Uterus (tissue), 3 donors: ENCODE measurements at regions not wholly inside any gene's neighbourhood (a gene's known extent, or its start where the extent isn't known, plus 50 kb on each side); places are given as distances from the start of the nearest gene placed in this dataset.

Source experiments
- DNase-seq, 2 donors: peaks; one replicate each; pipeline ENCODE4 v3.0.0-alpha.2; 2019 to 2020
- H3K27ac ChIP-seq, 2 donors: fragments of 200-600 bp; sonication (generic); 1 replicate in 1 of 2; 2 replicates in 1 of 2; pipeline ENCODE4 v1.5.1; 2016 to 2018
- H3K27me3 ChIP-seq, 2 donors: fragments of 200-600 bp; sonication (generic); one replicate each; pipeline ENCODE4 v1.5.1; 2018 to 2019; ENCODE audit warnings: control low read depth in 1 of 2
- H3K36me3 ChIP-seq, 2 donors: fragments of 200-600 bp; sonication (generic); one replicate each; pipeline ENCODE4 v1.5.1; 2019; ENCODE audit warnings: control low read depth in 1 of 2
- H3K4me1 ChIP-seq, 2 donors: fragments of 200-600 bp; sonication (generic); one replicate each; pipeline ENCODE4 v1.5.1; 2018 to 2019; ENCODE audit warnings: control low read depth in 1 of 2
- H3K4me3 ChIP-seq, 2 donors: fragments of 200-600 bp; sonication (generic); 1 replicate in 1 of 2; 2 replicates in 1 of 2; pipeline ENCODE4 v1.5.1; 2018 to 2019; ENCODE audit warnings: mild to moderate bottlenecking in 1 of 2
- H3K9me3 ChIP-seq, 2 donors: fragments of 200-600 bp; sonication (generic); one replicate each; pipeline ENCODE4 v1.5.1; 2019; ENCODE audit warnings: control low read depth in 1 of 2
- POLR2A ChIP-seq, 2 donors: fragments of 450-650 bp; IDR thresholded peaks; one replicate each; pipeline ENCODE4 v1.6.1; 2016; ENCODE audit warnings: antibody characterized with exemption in 2 of 2, mild to moderate bottlenecking in 1 of 2, moderate library complexity in 1 of 2
- intact Hi-C: fragments of 100-400 bp; cut with DNase I; formaldehyde crosslinking; loops from one replicate; pipeline ENCODE4 v1.15.1; 2023; ENCODE audit warnings: low total_unique reads
- TF ChIP-seq, protein P1 (sequence below), 4 experiments: fragments of 200-600 bp in 2 of 4; fragments of 450-650 bp in 2 of 4; sonication (generic) in 2 of 4; IDR thresholded peaks; one replicate each; pipeline ENCODE4 v1.5.1; 2016 to 2019; ENCODE audit warnings: antibody characterized with exemption in 4 of 4, mild to moderate bottlenecking in 2 of 4, moderate library complexity in 1 of 4
- donor health status: DM: yes; HTN: yes; CAD: no.

GRCh38 chr5:4424895-4425294 lies 715.2 kb upstream of the ADAMTS16 start:
- TF ChIP-seq, protein P1, sequence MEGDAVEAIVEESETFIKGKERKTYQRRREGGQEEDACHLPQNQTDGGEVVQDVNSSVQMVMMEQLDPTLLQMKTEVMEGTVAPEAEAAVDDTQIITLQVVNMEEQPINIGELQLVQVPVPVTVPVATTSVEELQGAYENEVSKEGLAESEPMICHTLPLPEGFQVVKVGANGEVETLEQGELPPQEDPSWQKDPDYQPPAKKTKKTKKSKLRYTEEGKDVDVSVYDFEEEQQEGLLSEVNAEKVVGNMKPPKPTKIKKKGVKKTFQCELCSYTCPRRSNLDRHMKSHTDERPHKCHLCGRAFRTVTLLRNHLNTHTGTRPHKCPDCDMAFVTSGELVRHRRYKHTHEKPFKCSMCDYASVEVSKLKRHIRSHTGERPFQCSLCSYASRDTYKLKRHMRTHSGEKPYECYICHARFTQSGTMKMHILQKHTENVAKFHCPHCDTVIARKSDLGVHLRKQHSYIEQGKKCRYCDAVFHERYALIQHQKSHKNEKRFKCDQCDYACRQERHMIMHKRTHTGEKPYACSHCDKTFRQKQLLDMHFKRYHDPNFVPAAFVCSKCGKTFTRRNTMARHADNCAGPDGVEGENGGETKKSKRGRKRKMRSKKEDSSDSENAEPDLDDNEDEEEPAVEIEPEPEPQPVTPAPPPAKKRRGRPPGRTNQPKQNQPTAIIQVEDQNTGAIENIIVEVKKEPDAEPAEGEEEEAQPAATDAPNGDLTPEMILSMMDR (IDR thresholded peaks at IDR 0.05): no peak
- no peak for TF ChIP-seq POLR2A (IDR thresholded peaks at IDR 0.05)
- Histone ChIP-seq H3K27me3 (no peaks in the 10 kb centered on the region), H3K9me3 (no peaks in the 10 kb centered on the region), H3K4me3 (no peak overlapping the region), H3K36me3 (no peaks in the 10 kb centered on the region), H3K27ac (no peak overlapping the region), H3K4me1 (no peaks in the 10 kb centered on the region)
- intact Hi-C loops: no loop called here
- no peak for DNase-seq

GRCh38 chr5:4440536-4440935 lies 699.6 kb upstream of the ADAMTS16 start:
- no peak for DNase-seq
- no peaks in the 10 kb centered on the region for H3K27me3 ChIP-seq
- intact Hi-C loops: no loop called here
- H3K4me1 ChIP-seq: no peaks in the 10 kb centered on the region
- TF ChIP-seq, protein P1 (IDR thresholded peaks at IDR 0.05): no peak
- TF ChIP-seq POLR2A (IDR thresholded peaks at IDR 0.05): no peak
- no peaks in the 10 kb centered on the region for H3K36me3 ChIP-seq
- H3K9me3 ChIP-seq: no peaks in the 10 kb centered on the region
- H3K27ac ChIP-seq: no peak overlapping the region
- no peak overlapping the region for H3K4me3 ChIP-seq

GRCh38 chr5:4442221-4442620 lies 697.9 kb upstream of the ADAMTS16 start:
- intact Hi-C loops: no loop called here
- no peak for TF ChIP-seq POLR2A (IDR thresholded peaks at IDR 0.05)
- TF ChIP-seq, protein P1 (IDR thresholded peaks at IDR 0.05): no peak
- Histone ChIP-seq H3K27ac (no peak overlapping the region), H3K4me1 (no peaks in the 10 kb centered on the region), H3K4me3 (no peak overlapping the region), H3K36me3 (no peaks in the 10 kb centered on the region), H3K27me3 (no peaks in the 10 kb centered on the region), H3K9me3 (no peaks in the 10 kb centered on the region)
- no peak for DNase-seq

DNA sequence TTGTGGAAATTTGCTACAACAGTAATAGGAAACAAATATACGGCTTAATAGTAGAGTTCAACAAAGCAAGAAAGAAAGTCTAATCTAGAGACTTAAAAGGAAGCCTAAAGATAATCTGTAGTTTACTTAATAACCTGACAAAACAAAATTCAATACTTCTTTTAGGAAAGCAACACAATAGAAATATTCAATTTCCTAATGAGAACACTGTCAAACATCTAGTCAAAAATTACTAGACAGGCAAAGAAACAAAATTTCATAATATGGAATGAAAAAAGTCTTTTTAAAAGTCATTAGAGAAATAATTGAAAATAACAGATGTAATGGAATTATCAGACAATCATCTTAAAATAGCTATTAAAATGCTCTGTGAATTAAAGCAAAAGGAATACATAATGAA lies 692.5 kb upstream of the ADAMTS16 start:
- H3K27ac ChIP-seq: no peak overlapping the region
- no peaks in the 10 kb centered on the region for H3K36me3 ChIP-seq
- no peaks in the 10 kb centered on the region for H3K9me3 ChIP-seq
- TF ChIP-seq, protein P1 (IDR thresholded peaks at IDR 0.05): no peak
- TF ChIP-seq POLR2A (IDR thresholded peaks at IDR 0.05): no peak
- intact Hi-C loops: no loop called here
- no peaks in the 10 kb centered on the region for H3K27me3 ChIP-seq
- H3K4me1 ChIP-seq: no peaks in the 10 kb centered on the region
- DNase-seq: no peak
- no peak overlapping the region for H3K4me3 ChIP-seq

- intact Hi-C loops: no loop called here
- Histone ChIP-seq H3K4me3 (no peak overlapping the region), H3K27ac (no peak overlapping the region), H3K4me1 (no peaks in the 10 kb centered on the region), H3K9me3 (no peaks in the 10 kb centered on the region), H3K27me3 (peaks cover 0 to 3% of the 10 kb centered on the region in 2 donors), H3K36me3 (no peaks in the 10 kb centered on the region)
- no peak for TF ChIP-seq POLR2A (IDR thresholded peaks at IDR 0.05)
- DNase-seq: no peak
Observed at GRCh38 chr5:4453655-4454054, 686.5 kb upstream of the ADAMTS16 start.

GRCh38 chr5:4479426-4479825 lies 660.7 kb upstream of the ADAMTS16 start:
- Histone ChIP-seq H3K36me3 (no peaks in the 10 kb centered on the region), H3K4me1 (no peaks in the 10 kb centered on the region), H3K27ac (no peak overlapping the region), H3K4me3 (no peak overlapping the region), H3K9me3 (no peaks in the 10 kb centered on the region), H3K27me3 (no peaks in the 10 kb centered on the region)
- intact Hi-C loops: no loop called here
- no peak for DNase-seq
- TF ChIP-seq POLR2A (IDR thresholded peaks at IDR 0.05): no peak
- TF ChIP-seq, protein P1 (IDR thresholded peaks at IDR 0.05): no peak
